Astrocyte of the cerebellum (primary cell): ENCODE measurements at regions not wholly inside any gene's neighbourhood (a gene's known extent, or its start where the extent isn't known, plus 50 kb on each side); places are given as distances from the start of the nearest gene placed in this dataset.

ENCODE experiments used
- DNase-seq: peaks from one replicate; pipeline ENCODE4 v3.0.0-alpha.2; 2011; ENCODE audit warnings: low read depth
- H3K4me3 ChIP-seq: 2 replicates; pipeline ENCODE4 v1.5.1; 2011; ENCODE audit warnings: mild to moderate bottlenecking, low read depth, low read length, moderate library complexity
- in situ Hi-C: cut with HindIII; loops from 2 replicates; pipeline ENCODE4 v1.10.0; 2017; ENCODE audit warnings: low sequenced_read_pairs
- TF ChIP-seq, protein P1 (sequence below): IDR thresholded peaks from 2 replicates; pipeline ENCODE4 v1.5.1; 2012; ENCODE audit warnings: low read length, low read depth, moderate library complexity, mild to moderate bottlenecking; ENCODE audit errors: missing control alignments

DNA sequence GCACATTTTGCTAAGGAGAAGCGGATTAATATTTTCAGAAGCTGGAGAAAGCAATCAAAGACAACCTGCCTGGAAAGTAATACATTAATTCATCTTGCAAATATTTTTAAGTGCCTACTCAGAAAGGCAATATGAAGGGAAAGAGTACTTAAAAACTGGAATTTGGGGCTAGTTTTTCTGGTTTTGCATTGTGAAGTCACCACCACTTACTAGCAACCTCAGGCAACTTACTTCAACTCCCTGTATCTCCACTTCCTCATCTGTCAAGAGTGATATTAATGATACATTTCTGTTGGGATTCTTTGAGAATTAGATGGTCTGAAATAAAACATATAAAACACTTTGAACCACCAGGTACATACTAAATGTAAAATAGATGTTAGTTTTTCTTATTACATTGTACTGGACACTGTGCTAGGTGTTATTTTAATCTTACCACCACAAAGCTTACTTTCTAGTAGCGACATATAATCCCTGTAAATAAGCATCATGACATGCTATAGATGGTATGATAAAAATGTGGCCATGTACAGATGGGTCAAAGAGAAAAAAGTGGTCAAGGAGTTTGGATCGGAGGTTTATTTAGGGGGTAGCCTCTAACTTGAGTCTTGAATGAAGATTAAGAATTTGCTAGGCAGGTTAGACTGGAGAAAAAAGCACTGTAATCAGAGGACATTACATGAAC, 101.2 kb downstream of the SPRY2 start:
- no peak for DNase-seq
- TF ChIP-seq, protein P1, sequence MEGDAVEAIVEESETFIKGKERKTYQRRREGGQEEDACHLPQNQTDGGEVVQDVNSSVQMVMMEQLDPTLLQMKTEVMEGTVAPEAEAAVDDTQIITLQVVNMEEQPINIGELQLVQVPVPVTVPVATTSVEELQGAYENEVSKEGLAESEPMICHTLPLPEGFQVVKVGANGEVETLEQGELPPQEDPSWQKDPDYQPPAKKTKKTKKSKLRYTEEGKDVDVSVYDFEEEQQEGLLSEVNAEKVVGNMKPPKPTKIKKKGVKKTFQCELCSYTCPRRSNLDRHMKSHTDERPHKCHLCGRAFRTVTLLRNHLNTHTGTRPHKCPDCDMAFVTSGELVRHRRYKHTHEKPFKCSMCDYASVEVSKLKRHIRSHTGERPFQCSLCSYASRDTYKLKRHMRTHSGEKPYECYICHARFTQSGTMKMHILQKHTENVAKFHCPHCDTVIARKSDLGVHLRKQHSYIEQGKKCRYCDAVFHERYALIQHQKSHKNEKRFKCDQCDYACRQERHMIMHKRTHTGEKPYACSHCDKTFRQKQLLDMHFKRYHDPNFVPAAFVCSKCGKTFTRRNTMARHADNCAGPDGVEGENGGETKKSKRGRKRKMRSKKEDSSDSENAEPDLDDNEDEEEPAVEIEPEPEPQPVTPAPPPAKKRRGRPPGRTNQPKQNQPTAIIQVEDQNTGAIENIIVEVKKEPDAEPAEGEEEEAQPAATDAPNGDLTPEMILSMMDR = no peak
- no peak overlapping the region for H3K4me3 ChIP-seq
- in situ Hi-C loops = no loop called here

DNA sequence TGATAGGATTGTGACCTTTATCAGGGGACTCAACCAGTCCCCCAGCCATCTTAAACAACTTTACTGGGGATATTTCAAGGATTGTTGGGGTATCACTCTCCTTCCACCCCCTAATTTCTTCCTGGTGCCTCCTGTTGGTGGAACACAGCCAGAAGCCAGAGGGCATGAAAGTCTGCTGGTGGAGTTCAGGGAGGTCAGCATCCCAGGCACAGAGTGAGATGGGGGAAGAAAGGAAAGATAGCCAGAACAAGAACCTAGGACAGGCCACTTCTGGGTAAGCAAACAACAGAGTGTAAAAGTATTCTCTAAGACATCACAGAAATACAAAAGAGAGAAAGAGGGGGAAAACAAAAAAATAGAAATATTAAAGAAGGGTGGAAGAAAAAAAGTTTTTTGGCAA, 101.8 kb downstream of the SPRY2 start:
- no peak overlapping the region for H3K4me3 ChIP-seq
- TF ChIP-seq, protein P1 = no peak
- no peak for DNase-seq
- in situ Hi-C loops = no loop called here

DNA sequence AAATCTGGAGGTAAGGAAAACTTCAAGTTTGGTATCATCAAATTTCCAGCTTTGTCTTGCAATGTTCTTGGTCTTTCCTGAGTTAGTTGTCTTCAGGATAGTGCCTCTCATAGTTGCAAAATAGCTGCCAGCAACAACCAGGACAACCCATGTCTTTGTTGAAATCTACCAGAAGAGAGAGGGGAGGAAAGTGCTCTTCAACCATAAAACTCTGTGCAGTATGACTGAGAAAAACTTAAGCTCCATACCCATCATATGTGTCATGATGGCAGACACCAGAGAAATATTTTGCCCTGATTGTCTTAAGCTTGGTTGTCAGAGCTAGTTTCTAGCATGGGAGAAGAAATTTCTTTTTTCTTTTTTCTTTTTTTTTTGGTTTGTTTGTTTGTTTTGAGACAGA, 103.3 kb downstream of the SPRY2 start:
- in situ Hi-C loops = no loop called here
- TF ChIP-seq, protein P1 = no peak
- DNase-seq = no peak

DNA sequence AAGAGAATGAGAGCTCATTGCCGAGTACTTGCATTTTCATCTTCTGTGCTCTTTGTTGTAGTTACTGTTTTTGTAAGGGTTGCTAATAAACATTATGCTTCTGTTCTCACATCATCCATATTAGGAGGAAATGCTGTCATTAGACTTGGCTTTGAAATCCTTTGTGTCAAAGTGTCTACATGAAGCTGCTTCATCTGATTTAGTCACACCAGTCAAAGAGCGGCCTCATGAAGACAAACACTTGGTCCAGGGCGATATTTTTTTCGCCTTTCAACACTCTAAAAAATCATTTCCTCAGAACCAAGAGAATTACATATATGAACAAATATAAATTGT, 105.0 kb downstream of the SPRY2 start:
- TF ChIP-seq, protein P1 = no peak
- in situ Hi-C loops = no loop called here
- no peak overlapping the region for H3K4me3 ChIP-seq
- DNase-seq = no peak

More for the DNA sequence above, 103.3 kb downstream of the SPRY2 start:
- no peak overlapping the region for H3K4me3 ChIP-seq

DNA sequence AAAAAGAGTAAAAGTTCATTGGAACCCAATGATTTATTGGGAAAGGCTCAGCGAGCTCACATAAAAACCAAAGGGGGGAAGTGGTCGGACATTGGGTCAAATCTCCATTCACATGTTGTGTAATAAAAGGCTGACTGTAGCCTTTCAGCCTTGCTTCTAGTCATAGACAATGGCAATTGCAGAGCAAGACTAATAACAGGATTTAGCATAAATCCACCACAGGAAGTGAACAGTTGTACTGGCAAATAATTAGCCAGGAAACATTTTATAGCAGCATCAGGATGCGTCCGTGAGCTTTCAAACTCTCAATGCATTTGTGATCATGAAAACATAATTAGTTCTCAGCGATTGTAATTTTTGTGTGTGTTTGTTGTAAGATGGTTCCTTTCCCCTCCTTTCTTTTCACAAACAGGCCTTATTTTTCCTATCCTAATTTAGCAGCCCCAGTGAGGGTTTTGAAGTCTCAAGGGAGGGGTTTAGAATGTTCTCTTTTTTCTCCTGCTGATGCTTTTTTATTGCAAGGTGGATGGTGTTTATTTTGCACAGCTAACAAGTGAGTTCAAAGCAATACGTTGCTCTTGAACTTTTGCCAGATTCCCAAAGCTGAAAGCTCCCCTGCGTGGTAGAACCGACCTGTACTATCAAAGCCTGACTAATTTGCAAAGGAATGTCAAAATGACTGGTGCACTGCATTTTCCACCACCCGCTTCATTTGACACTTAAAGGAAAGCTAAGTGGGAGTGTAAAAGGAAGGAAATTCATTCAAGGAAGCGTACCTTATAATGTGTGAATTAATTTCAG, 105.6 kb downstream of the SPRY2 start:
- no peak for DNase-seq
- in situ Hi-C loops = no loop called here
- no peak overlapping the region for H3K4me3 ChIP-seq
- TF ChIP-seq, protein P1 = no peak

DNA sequence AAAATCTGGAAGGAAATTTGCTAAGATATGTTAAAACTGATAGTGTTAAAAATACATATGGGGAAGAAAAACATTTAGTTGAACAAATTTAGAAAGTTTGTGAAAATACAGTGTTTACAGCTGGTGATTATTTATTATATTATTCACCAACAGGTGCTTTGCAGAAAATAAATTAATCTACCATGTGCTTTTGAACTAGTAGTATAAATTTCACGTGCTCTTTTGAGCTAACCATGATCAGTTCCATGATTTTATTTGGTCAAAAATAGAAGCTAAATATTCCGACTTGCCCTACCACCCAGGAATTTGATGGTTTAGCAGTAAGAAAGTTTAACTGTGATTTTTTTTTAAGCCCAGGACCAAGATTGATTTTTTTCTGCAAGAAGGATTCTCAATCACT, 113.3 kb downstream of the SPRY2 start:
- no peak overlapping the region for H3K4me3 ChIP-seq
- TF ChIP-seq, protein P1 = no peak
- in situ Hi-C loops = no loop called here
- no peak for DNase-seq
